HEK293T (cell line): ENCODE measurements at regions not wholly inside any gene's neighbourhood (a gene's known extent, or its start where the extent isn't known, plus 50 kb on each side); places are given as distances from the start of the nearest gene placed in this dataset.

ENCODE experiments used
- ARNT ChIP-seq: fragments of 450-650 bp; IDR thresholded peaks from 2 replicates; pipeline ENCODE4 v1.6.1; 2017; ENCODE audit warnings: mild to moderate bottlenecking
- BHLHE40 ChIP-seq: fragments of 450-650 bp; IDR thresholded peaks from 2 replicates; pipeline ENCODE4 v1.6.1; 2016; ENCODE audit warnings: mild to moderate bottlenecking, moderate library complexity, borderline replicate concordance
- CTBP1 ChIP-seq: fragments of 450-650 bp; IDR thresholded peaks from 2 replicates; pipeline ENCODE4 v1.6.1; 2016; ENCODE audit warnings: borderline replicate concordance
- FOXA1 ChIP-seq: fragments of 450-650 bp; IDR thresholded peaks from 2 replicates; pipeline ENCODE4 v1.6.1; 2016; ENCODE audit warnings: mild to moderate bottlenecking
- FOXM1 ChIP-seq: fragments of 450-650 bp; IDR thresholded peaks from 2 replicates; pipeline ENCODE4 v1.6.1; 2017; ENCODE audit warnings: mild to moderate bottlenecking, borderline replicate concordance
- HDGF ChIP-seq: fragments of 450-650 bp; IDR thresholded peaks from 2 replicates; pipeline ENCODE4 v1.6.1; 2017; ENCODE audit warnings: antibody characterized with exemption, borderline replicate concordance
- NFRKB ChIP-seq: fragments of 450-650 bp; IDR thresholded peaks from 2 replicates; pipeline ENCODE4 v1.6.1; 2016; ENCODE audit warnings: mild to moderate bottlenecking, moderate library complexity
- SP1 ChIP-seq: fragments of 450-650 bp; IDR thresholded peaks from 2 replicates; pipeline ENCODE4 v1.6.1; 2017
- SUZ12 ChIP-seq: fragments of 450-650 bp; IDR thresholded peaks from 2 replicates; pipeline ENCODE4 v1.6.1; 2016; ENCODE audit warnings: mild to moderate bottlenecking
- TARDBP ChIP-seq: fragments of 450-650 bp; IDR thresholded peaks from 2 replicates; pipeline ENCODE4 v1.6.1; 2016
- ZNF384 ChIP-seq: fragments of 450-650 bp; IDR thresholded peaks from 2 replicates; pipeline ENCODE4 v1.6.1; 2016
- TF ChIP-seq, protein P1 (sequence below): fragments of 450-650 bp; IDR thresholded peaks from 2 replicates; pipeline ENCODE4 v1.6.1; 2016

DNA sequence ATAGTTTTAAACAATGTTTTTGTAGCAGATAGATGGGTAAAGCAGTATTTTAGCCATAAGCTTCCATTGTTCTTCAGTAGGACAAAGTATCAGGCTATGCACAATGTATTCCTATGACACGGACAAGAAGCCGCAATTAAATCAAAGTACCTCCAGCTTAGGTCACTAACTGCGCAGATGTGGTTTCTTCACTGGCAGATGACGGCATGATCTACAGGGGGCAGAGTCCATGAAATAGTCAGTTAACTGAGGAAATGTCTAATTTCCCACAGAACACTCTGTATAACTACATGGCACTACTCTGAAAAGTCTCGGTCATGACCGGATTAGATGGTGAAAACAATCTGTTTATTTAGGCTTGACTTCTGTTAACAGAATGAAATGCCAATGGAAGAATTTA lies 120.7 kb upstream of the TRPM3 start:
- TF ChIP-seq SUZ12: no peak
- no peak for TF ChIP-seq CTBP1
- no peak for TF ChIP-seq ZNF384
- TF ChIP-seq SP1: no peak
- TF ChIP-seq TARDBP: no peak
- no peak for TF ChIP-seq HDGF
- no peak for TF ChIP-seq FOXM1
- no peak for TF ChIP-seq NFRKB
- no peak for TF ChIP-seq BHLHE40
- TF ChIP-seq, protein P1, sequence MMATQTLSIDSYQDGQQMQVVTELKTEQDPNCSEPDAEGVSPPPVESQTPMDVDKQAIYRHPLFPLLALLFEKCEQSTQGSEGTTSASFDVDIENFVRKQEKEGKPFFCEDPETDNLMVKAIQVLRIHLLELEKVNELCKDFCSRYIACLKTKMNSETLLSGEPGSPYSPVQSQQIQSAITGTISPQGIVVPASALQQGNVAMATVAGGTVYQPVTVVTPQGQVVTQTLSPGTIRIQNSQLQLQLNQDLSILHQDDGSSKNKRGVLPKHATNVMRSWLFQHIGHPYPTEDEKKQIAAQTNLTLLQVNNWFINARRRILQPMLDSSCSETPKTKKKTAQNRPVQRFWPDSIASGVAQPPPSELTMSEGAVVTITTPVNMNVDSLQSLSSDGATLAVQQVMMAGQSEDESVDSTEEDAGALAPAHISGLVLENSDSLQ: no peak
- TF ChIP-seq FOXA1: no peak
- TF ChIP-seq ARNT: no peak
